ENCODE measurements at regions not wholly inside any gene's neighbourhood (a gene's known extent, or its start where the extent isn't known, plus 50 kb on each side); places are given as distances from the start of the nearest gene placed in this dataset.

DNA sequence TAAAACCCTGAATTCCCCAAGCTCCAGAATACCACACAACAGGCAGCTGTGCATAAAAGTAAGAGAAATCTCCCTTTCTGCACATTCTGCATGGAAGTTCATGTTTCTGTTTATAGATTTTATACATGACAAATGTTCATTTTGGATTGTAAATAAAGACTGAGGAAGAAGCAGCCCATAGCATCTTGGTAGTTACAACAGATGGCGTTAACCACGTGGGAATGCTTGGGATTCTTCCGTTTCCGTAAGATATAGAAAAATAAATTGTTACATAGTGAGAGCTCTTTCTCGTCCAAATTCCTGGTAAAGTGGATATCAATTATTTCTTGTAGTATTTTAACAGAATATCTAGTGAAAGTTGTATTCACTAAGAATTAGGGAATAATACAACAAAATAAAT, 1016.5 kb downstream of the GRM8 start:
- no peaks in the 10 kb centered on the region for H3K36me3 Mint-ChIP-seq
- no peak overlapping the region for H3K4me3 Mint-ChIP-seq
- DNase-seq = no peak

DNA sequence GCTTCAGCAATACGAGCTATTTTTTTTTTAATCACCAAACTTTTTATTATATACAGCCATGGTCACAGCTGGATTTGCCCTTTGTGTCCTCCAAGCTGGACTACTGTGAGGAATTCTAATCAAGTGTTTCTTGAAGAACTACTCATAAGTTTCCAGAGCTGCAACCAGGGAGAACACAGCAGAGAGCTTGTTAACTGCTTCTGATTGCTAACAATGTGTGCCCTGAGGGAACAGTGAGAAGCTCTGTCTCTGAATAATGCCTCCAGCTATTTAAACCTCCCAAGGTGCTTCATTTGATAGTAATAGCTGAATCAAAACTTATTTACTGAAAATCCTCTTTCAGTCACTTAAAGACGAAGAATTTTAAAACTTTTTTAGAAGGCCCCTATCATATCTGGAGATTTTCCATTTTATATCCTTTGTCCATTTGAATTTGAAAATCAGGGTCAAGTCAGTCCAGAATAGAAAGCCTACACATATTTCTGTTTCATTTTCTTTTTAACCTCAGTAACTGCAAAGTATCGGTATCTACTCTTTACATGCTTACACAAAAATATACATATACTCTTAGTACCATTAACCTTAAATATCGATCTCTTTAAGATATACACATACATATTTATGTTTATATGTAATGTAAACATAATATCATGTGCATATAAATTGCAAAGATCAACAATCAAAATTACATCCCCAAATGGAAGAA, 1024.2 kb downstream of the GRM8 start:
- ChIA-PET CTCF (no interaction called here), POLR2A (no interaction called here)
- DNase-seq = no peak
- no peaks in the 10 kb centered on the region for H3K9me3 ChIP-seq (ENCODE audit: low read length)
- Mint-ChIP-seq H3K36me3 (no peaks in the 10 kb centered on the region), H3K4me1 (no peaks in the 10 kb centered on the region), H3K27me3 (no peaks in the 10 kb centered on the region), H3K9me3 (peaks cover 2 to 12% (median 4%) of the 10 kb centered on the region in 5 donors), H3K27ac (no peak overlapping the region), H3K4me3 (no peak overlapping the region)
- H3K4me3 ChIP-seq (ENCODE audit: low read length) = no peak overlapping the region
- no peaks in the 10 kb centered on the region for H3K36me3 ChIP-seq (ENCODE audit: insufficient read depth, low read length)
- H3K27ac ChIP-seq (ENCODE audit: low read depth, low read length) = no peak overlapping the region
- H3K27me3 ChIP-seq (ENCODE audit: insufficient read depth, low read length, poor library complexity, severe bottlenecking) = no peaks in the 10 kb centered on the region
- H3K4me1 ChIP-seq (ENCODE audit: insufficient read depth, low read length) = no peaks in the 10 kb centered on the region

More for the DNA sequence above, 1016.5 kb downstream of the GRM8 start:
- POLR2A ChIA-PET = no interaction called here
- H3K4me3 ChIP-seq (ENCODE audit: low read length) = no peak overlapping the region
- H3K27ac ChIP-seq (ENCODE audit: low read depth, low read length) = no peak overlapping the region
- no peaks in the 10 kb centered on the region for H3K36me3 ChIP-seq (ENCODE audit: insufficient read depth, low read length)
- CTCF ChIA-PET = no interaction called here
- Mint-ChIP-seq H3K4me1 (no peaks in the 10 kb centered on the region), H3K9me3 (peaks cover under 1 to 22% (median 9%) of the 10 kb centered on the region in 5 donors), H3K27ac (no peak overlapping the region), H3K27me3 (no peaks in the 10 kb centered on the region)
- H3K4me1 ChIP-seq (ENCODE audit: insufficient read depth, low read length) = no peaks in the 10 kb centered on the region
- H3K27me3 ChIP-seq (ENCODE audit: insufficient read depth, low read length, poor library complexity, severe bottlenecking) = no peaks in the 10 kb centered on the region
- no peaks in the 10 kb centered on the region for H3K9me3 ChIP-seq (ENCODE audit: low read length)

DNA sequence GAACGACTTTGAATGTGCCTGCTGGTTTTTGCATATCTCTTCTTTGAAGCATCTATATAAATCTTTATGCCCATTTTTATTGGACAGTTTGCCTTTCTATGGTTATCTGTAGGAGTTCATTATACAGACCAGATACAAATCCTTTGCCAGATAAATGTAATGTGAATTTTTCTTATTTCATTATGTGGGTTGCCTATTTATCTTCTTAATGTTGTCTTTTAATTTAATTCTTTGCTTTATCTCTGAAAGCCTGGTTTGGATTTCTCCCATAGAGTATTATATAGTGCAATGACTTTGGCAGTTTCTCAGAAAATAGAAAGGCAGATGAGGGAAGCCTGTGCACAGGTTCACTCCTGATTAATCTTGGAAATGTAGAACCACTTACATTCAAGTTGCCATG, 1025.1 kb downstream of the GRM8 start:
- H3K4me3 ChIP-seq (ENCODE audit: low read length) = no peak overlapping the region
- peaks cover 2 to 9% (median 4%) of the 10 kb centered on the region in 5 donors for H3K9me3 Mint-ChIP-seq
- H3K27me3 ChIP-seq (ENCODE audit: insufficient read depth, low read length, poor library complexity, severe bottlenecking) = no peaks in the 10 kb centered on the region
- no peaks in the 10 kb centered on the region for H3K36me3 Mint-ChIP-seq
- no peaks in the 10 kb centered on the region for H3K4me1 Mint-ChIP-seq
- POLR2A ChIA-PET = no interaction called here
- H3K27ac Mint-ChIP-seq = no peak overlapping the region
- no peaks in the 10 kb centered on the region for H3K36me3 ChIP-seq (ENCODE audit: insufficient read depth, low read length)
- H3K27me3 Mint-ChIP-seq = no peaks in the 10 kb centered on the region
- H3K27ac ChIP-seq (ENCODE audit: low read depth, low read length) = no peak overlapping the region
- CTCF ChIA-PET = no interaction called here
- H3K4me3 Mint-ChIP-seq = no peak overlapping the region
- no peak for DNase-seq
- H3K9me3 ChIP-seq (ENCODE audit: low read length) = no peaks in the 10 kb centered on the region
- H3K4me1 ChIP-seq (ENCODE audit: insufficient read depth, low read length) = no peaks in the 10 kb centered on the region

DNA sequence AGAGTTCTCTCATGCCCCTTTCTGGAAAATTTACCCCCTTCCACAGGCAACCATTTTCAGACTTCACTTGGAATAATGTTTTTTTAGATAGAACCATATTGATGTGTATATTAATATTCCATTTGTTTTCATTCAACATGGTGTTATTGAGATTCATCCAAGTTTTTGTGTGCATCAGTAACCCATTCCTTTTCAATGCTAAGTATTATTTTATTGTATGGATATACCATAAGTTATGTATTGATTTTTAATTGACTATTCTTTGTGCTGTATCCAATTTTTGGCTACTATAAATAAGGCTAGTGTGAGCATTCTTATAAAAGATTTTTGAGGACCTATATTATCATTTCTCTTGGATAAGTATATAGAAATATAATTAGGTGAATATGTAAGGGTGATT, 1025.7 kb downstream of the GRM8 start:
- Mint-ChIP-seq H3K4me3 (no peak overlapping the region), H3K27ac (no peak overlapping the region), H3K27me3 (peaks cover 0 to 1% of the 10 kb centered on the region in 2 donors), H3K36me3 (no peaks in the 10 kb centered on the region), H3K9me3 (peaks cover 3 to 11% (median 4%) of the 10 kb centered on the region in 5 donors), H3K4me1 (no peaks in the 10 kb centered on the region)
- H3K27me3 ChIP-seq (ENCODE audit: insufficient read depth, low read length, poor library complexity, severe bottlenecking) = no peaks in the 10 kb centered on the region
- no peak overlapping the region for H3K27ac ChIP-seq (ENCODE audit: low read depth, low read length)
- no peaks in the 10 kb centered on the region for H3K9me3 ChIP-seq (ENCODE audit: low read length)
- H3K36me3 ChIP-seq (ENCODE audit: insufficient read depth, low read length) = no peaks in the 10 kb centered on the region
- H3K4me1 ChIP-seq (ENCODE audit: insufficient read depth, low read length) = no peaks in the 10 kb centered on the region
- ChIA-PET CTCF (no interaction called here), POLR2A (no interaction called here)
- H3K4me3 ChIP-seq (ENCODE audit: low read length) = no peak overlapping the region
- no peak for DNase-seq

DNA sequence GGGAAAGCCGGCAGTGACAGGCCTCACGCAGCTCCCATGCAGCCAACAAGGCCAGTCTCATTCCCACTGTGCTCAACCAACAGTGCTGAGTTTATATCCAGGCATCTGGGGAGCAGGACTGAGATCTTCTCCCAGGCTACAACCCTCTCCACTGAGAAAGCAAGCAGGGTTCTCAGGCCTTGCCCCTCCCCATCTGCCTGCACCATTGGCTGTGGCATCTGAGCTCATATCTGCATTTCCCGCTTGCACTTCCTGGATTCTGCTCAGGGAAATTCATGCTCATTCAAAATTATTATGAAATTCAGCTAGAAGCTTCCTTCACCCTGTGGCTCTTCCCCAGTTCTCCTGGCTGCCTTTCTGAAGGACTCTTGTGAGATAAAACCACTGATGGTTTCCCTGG, 1029.0 kb downstream of the GRM8 start:
- H3K9me3 ChIP-seq (ENCODE audit: low read length) = no peaks in the 10 kb centered on the region
- Mint-ChIP-seq H3K9me3 (peaks cover 6 to 23% (median 9%) of the 10 kb centered on the region in 5 donors), H3K27ac (no peak overlapping the region), H3K36me3 (no peaks in the 10 kb centered on the region), H3K4me3 (no peak overlapping the region), H3K4me1 (no peaks in the 10 kb centered on the region), H3K27me3 (peaks cover 0 to 1% of the 10 kb centered on the region in 2 donors)
- H3K4me3 ChIP-seq (ENCODE audit: low read length) = no peak overlapping the region
- H3K27me3 ChIP-seq (ENCODE audit: insufficient read depth, low read length, poor library complexity, severe bottlenecking) = no peaks in the 10 kb centered on the region
- ChIA-PET POLR2A (no interaction called here), CTCF (no interaction called here)
- no peaks in the 10 kb centered on the region for H3K4me1 ChIP-seq (ENCODE audit: insufficient read depth, low read length)
- H3K36me3 ChIP-seq (ENCODE audit: insufficient read depth, low read length) = no peaks in the 10 kb centered on the region
- DNase-seq = no peak
- no peak overlapping the region for H3K27ac ChIP-seq (ENCODE audit: low read depth, low read length)

DNA sequence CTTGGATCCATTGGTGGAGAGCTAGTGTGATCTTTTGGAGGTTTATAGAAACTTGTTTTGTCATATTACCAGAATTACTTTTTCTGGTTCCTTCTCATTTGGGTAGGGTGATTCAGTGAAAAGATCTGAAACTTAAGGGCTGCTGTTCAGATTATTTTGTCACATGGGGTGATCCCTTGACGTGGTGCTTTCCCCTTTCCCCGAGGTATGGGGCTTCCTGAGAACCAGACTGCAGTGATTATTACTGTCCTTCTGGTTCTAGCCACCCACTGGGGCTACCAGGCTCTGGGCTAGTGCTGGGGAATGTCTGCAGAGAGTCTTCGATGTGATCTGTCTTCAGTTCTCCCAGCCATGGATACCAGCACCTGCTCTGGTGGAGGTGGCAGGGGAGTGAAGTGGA, 1030.0 kb downstream of the GRM8 start:
- no peak overlapping the region for H3K27ac ChIP-seq (ENCODE audit: low read depth, low read length)
- POLR2A ChIA-PET = no interaction called here
- Mint-ChIP-seq H3K27me3 (peaks cover 0 to 1% of the 10 kb centered on the region in 2 donors), H3K4me1 (no peaks in the 10 kb centered on the region), H3K9me3 (peaks cover 6 to 19% (median 9%) of the 10 kb centered on the region in 5 donors), H3K4me3 (no peak overlapping the region), H3K27ac (no peak overlapping the region), H3K36me3 (no peaks in the 10 kb centered on the region)
- no peaks in the 10 kb centered on the region for H3K36me3 ChIP-seq (ENCODE audit: insufficient read depth, low read length)
- CTCF ChIA-PET = no interaction called here
- DNase-seq = no peak
- no peaks in the 10 kb centered on the region for H3K27me3 ChIP-seq (ENCODE audit: insufficient read depth, low read length, poor library complexity, severe bottlenecking)
- no peaks in the 10 kb centered on the region for H3K9me3 ChIP-seq (ENCODE audit: low read length)
- H3K4me3 ChIP-seq (ENCODE audit: low read length) = no peak overlapping the region
- no peaks in the 10 kb centered on the region for H3K4me1 ChIP-seq (ENCODE audit: insufficient read depth, low read length)

DNA sequence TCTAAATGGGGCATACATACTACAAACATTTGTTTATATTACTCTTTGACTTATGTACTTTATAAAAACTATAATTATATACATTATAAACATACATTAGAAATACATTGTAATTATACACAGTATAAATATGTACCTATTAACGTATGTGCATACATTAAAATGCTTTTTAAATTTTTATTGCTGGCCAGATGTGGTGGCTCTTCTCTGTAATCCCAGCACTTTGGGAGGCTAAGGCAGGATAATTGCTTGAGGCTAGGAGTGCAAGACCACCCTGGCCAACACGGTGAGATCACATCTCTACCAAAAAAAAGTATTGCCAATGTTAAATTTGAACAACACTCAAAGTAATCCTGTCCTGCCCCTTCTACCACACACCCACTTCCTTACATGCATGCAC, 1037.0 kb downstream of the GRM8 start:
- H3K36me3 ChIP-seq (ENCODE audit: insufficient read depth, low read length) = no peaks in the 10 kb centered on the region

DNA sequence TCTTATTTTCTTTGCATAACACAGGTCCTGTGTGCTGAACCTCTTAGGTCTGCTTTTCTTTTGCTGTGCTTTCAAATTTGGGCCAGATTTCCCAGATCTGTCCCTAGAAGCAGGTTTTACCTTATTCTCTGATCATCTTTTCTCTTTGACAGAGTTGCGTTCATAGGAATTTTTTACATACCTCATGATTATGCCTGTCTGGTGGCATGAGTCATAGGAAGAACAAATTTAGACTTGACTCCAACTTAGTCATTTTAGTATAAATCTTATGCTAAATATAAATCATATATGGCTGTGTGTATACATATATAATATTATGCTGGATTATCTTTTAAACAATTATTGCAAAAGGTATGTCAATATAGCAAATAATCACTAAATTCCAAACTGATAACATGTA, 1038.9 kb downstream of the GRM8 start:
- H3K9me3 Mint-ChIP-seq = peaks cover 0 to 15% (median 2%) of the 10 kb centered on the region in 5 donors
- no peaks in the 10 kb centered on the region for H3K36me3 Mint-ChIP-seq
- Histone ChIP-seq H3K27ac (ENCODE audit: low read depth, low read length) (no peak overlapping the region), H3K4me3 (ENCODE audit: low read length) (no peak overlapping the region), H3K9me3 (ENCODE audit: low read length) (no peaks in the 10 kb centered on the region), H3K27me3 (ENCODE audit: insufficient read depth, low read length, poor library complexity, severe bottlenecking) (no peaks in the 10 kb centered on the region), H3K36me3 (ENCODE audit: insufficient read depth, low read length) (no peaks in the 10 kb centered on the region), H3K4me1 (ENCODE audit: insufficient read depth, low read length) (no peaks in the 10 kb centered on the region)
- H3K27me3 Mint-ChIP-seq = no peaks in the 10 kb centered on the region
- H3K4me3 Mint-ChIP-seq = no peak overlapping the region
- POLR2A ChIA-PET = no interaction called here
- H3K4me1 Mint-ChIP-seq = no peaks in the 10 kb centered on the region
- H3K27ac Mint-ChIP-seq = no peak overlapping the region
- CTCF ChIA-PET = no interaction called here
- no peak for DNase-seq

More for the DNA sequence above, 1037.0 kb downstream of the GRM8 start:
- Mint-ChIP-seq H3K9me3 (peaks cover 4 to 30% (median 8%) of the 10 kb centered on the region in 5 donors), H3K36me3 (no peaks in the 10 kb centered on the region), H3K27ac (no peak overlapping the region), H3K4me1 (no peaks in the 10 kb centered on the region), H3K4me3 (no peak overlapping the region), H3K27me3 (no peaks in the 10 kb centered on the region)
- POLR2A ChIA-PET = no interaction called here
- Histone ChIP-seq H3K27ac (ENCODE audit: low read depth, low read length) (no peak overlapping the region), H3K4me3 (ENCODE audit: low read length) (no peak overlapping the region), H3K4me1 (ENCODE audit: insufficient read depth, low read length) (no peaks in the 10 kb centered on the region), H3K27me3 (ENCODE audit: insufficient read depth, low read length, poor library complexity, severe bottlenecking) (no peaks in the 10 kb centered on the region), H3K9me3 (ENCODE audit: low read length) (no peaks in the 10 kb centered on the region)
- no peak for DNase-seq
- CTCF ChIA-PET = no interaction called here

DNA sequence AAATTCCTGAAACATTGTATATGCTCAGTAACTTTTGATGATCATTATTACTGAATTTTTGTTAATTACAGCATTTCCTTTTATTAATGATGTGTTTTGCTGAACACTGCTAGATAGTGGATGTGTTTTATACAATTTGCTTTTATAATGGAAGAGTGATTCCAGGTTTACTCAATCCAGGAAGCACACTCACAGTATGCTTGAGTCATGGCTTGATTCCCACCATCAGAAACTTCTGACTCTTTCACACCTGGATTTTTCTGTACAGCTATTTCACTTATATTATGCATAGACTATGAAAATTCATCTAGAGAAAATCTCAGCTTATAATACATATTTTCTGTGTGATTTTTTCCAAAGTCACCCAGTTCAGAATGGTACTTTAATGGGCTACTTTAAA, 1040.9 kb downstream of the GRM8 start:
- CTCF ChIA-PET = no interaction called here
- H3K27me3 ChIP-seq (ENCODE audit: insufficient read depth, low read length, poor library complexity, severe bottlenecking) = no peaks in the 10 kb centered on the region
- H3K27ac ChIP-seq (ENCODE audit: low read depth, low read length) = no peak overlapping the region
- no peaks in the 10 kb centered on the region for H3K36me3 ChIP-seq (ENCODE audit: insufficient read depth, low read length)
- no peaks in the 10 kb centered on the region for H3K4me1 ChIP-seq (ENCODE audit: insufficient read depth, low read length)
- no peak overlapping the region for H3K4me3 ChIP-seq (ENCODE audit: low read length)
- Mint-ChIP-seq H3K4me3 (no peak overlapping the region), H3K4me1 (no peaks in the 10 kb centered on the region), H3K36me3 (no peaks in the 10 kb centered on the region), H3K27me3 (no peaks in the 10 kb centered on the region), H3K9me3 (peaks cover 0 to 13% (median 2%) of the 10 kb centered on the region in 5 donors), H3K27ac (no peak overlapping the region)
- POLR2A ChIA-PET = no interaction called here
- no peak for DNase-seq
- no peaks in the 10 kb centered on the region for H3K9me3 ChIP-seq (ENCODE audit: low read length)
